NT2/D1 (cell line): ENCODE measurements at regions not wholly inside any gene's neighbourhood (a gene's known extent, or its start where the extent isn't known, plus 50 kb on each side); places are given as distances from the start of the nearest gene placed in this dataset.

Experiments
- SUZ12 ChIP-seq: IDR thresholded peaks from 2 replicates; pipeline ENCODE4 v1.6.1; 2011; ENCODE audit not compliant: insufficient read length, insufficient read depth; ENCODE audit errors: extremely low read depth
- YY1 ChIP-seq: IDR thresholded peaks from 2 replicates; pipeline ENCODE4 v1.6.1; 2011; ENCODE audit not compliant: insufficient read length, insufficient read depth
- ZNF274 ChIP-seq: IDR thresholded peaks from 2 replicates; pipeline ENCODE4 v1.6.1; 2011; ENCODE audit warnings: mild to moderate bottlenecking, low read depth, low read length

DNA sequence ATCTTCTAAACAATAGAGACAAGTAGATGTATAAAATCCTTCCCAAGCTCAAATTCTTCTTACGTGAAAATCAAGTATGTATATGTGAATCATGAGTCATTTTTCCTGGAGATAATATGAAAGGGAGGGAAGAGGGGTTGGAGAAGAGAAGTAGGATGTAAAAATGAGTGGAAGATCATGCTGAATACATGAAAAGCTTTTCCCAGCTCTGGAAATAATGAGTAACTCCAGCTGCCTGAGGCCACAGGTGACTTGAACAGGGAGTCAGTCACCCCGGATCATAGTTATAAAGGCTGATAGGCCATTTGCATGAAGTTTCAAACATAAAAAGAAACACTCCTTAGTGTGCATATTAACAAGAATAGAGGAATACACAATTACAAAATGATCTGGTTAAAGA lies 486.7 kb downstream of the EFNA5 start:
- no peak for TF ChIP-seq SUZ12
- no peak for TF ChIP-seq ZNF274
- TF ChIP-seq YY1 = no peak
